ENCODE measurements at regions not wholly inside any gene's neighbourhood (a gene's known extent, or its start where the extent isn't known, plus 50 kb on each side); places are given as distances from the start of the nearest gene placed in this dataset.
"Not testable (repeated sequence)": the region's sequence is repeated elsewhere in the genome, so short reads cannot be mapped to it uniquely, and the experiment has no call there.

DNA sequence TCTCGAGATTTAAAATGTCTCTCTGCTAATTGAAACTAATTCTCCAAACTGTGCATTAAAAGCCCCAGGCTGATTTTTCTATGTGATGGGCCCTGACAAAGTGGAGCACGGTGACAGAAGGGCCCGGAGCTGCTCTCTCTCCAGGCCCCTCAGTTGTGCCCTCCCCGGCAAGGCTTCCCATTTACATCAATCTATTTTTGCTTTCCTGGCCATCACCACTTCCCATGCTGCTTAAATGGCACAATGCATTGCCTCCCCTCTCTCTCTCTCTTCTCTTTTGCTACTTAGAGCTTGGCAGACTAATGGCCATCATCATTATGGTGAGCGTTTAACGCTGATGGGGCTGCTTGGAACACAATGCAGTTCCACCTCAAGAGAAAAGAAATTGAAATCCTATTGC lies 270.7 kb upstream of the DIO3 start:
- DNase-seq (ENCODE audit: insufficient read length) (no peak), FAIRE-seq (no peak)
- no peak for TF ChIP-seq POLR2A (IDR thresholded peaks at IDR 0.05; ENCODE audit: low read depth, low read length)
- TF ChIP-seq POLR2AphosphoS5 (IDR thresholded peaks at IDR 0.05; ENCODE audit: low read depth, low read length), result no peak
- TF ChIP-seq TAF1 (IDR thresholded peaks at IDR 0.05; ENCODE audit: borderline replicate concordance, low read depth, low read length), result no peak

DNA sequence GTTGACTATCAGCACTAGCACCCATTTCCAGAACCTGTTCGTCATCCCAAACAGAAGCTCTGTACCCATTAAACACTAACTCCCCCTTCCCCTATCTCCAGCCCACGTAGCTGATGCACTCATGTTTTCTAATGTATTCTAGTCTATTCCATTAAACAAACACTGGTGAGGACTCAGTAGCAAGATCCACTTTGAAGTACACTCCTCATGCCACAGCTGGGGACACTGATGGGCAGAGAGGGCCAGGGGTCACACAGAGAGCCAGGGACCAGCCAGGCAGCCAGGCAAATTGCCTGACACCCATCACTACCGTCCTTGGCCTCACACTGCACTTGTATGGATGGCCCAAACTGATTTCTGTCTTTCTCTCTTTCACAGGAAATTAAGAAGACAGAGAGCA lies 269.9 kb upstream of the DIO3 start:
- DNase-seq (ENCODE audit: insufficient read length) (no peak), FAIRE-seq (no peak)
- no peak for TF ChIP-seq TAF1 (IDR thresholded peaks at IDR 0.05; ENCODE audit: borderline replicate concordance, low read depth, low read length)
- TF ChIP-seq POLR2AphosphoS5 (IDR thresholded peaks at IDR 0.05; ENCODE audit: low read depth, low read length), result no peak
- no peak for TF ChIP-seq POLR2A (IDR thresholded peaks at IDR 0.05; ENCODE audit: low read depth, low read length)

DNA sequence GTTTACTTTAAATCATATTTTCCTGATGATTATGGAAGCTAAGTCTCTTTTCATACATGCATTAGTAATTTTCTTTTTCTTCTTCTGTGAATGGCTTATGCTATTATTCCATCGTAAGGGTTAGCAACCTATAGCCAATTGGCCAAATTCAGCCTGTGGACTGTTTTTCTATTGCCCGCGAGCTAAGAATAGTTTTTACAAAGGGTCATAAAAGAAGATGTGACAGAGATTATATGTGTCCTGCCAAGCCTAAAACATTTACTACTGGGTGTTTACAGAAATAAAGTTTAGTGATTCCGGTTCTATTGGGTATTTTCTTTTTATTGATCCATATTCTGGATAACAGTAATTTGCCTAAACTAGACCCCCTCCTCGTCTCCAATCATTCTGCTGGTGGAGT lies 268.8 kb upstream of the DIO3 start:
- DNase-seq (ENCODE audit: insufficient read length), result no peak
- FAIRE-seq, result no peak
- TF ChIP-seq POLR2A (IDR thresholded peaks at IDR 0.05; ENCODE audit: low read depth, low read length), result no peak
- TF ChIP-seq POLR2AphosphoS5 (IDR thresholded peaks at IDR 0.05; ENCODE audit: low read depth, low read length), result no peak
- no peak for TF ChIP-seq TAF1 (IDR thresholded peaks at IDR 0.05; ENCODE audit: borderline replicate concordance, low read depth, low read length)

GRCh38 chr14:101293605-101294004 lies 267.7 kb upstream of the DIO3 start:
- DNase-seq (ENCODE audit: insufficient read length), result no peak
- TF ChIP-seq POLR2A (IDR thresholded peaks at IDR 0.05; ENCODE audit: low read depth, low read length) (no peak), POLR2AphosphoS5 (IDR thresholded peaks at IDR 0.05; ENCODE audit: low read depth, low read length) (no peak), TAF1 (IDR thresholded peaks at IDR 0.05; ENCODE audit: borderline replicate concordance, low read depth, low read length) (no peak)
- FAIRE-seq, result no peak

DNA sequence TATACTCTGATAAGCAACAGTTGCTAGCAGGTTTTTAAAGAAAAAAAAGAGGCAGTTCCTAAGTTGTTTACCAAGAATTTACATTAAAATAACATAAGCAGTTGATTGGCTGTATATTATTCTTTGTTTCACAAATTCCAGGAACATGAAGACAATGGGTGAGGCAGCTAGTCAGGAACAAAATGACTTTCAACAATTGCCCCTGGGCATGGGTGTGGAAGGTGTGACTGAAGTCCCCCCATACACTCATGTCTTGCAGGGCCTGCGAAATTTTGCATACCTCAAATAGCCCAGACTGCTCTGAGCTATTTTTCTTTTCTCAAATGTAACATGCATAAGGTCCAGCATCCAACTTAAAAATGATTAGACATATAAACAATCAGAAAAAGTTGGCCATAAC lies 267.2 kb upstream of the DIO3 start:
- TF ChIP-seq POLR2AphosphoS5 (IDR thresholded peaks at IDR 0.05; ENCODE audit: low read depth, low read length) (no peak), POLR2A (IDR thresholded peaks at IDR 0.05; ENCODE audit: low read depth, low read length) (no peak), TAF1 (IDR thresholded peaks at IDR 0.05; ENCODE audit: borderline replicate concordance, low read depth, low read length) (no peak)
- no peak for DNase-seq (ENCODE audit: insufficient read length)
- no peak for FAIRE-seq

DNA sequence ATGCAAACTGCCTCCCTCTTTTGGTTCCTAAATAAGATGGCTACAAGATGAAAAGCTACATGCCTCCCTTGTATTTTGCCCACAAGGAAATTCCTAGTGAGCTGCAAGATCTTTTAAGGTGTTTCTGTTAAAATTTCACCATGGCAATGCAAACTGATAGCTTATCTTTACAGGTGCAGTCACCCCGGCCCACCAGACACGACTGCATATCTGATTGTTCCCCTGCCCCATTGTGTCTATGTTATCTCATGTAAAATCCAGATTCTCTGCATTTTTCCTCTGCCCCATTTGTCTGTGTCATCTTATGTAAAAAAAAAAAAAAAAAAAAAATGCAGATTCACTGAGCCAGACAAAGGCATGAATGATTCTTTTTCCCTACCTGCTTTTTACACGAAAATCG lies 261.5 kb upstream of the DIO3 start:
- FAIRE-seq; DNase-seq (ENCODE audit: insufficient read length): not testable (repeated sequence)

DNA sequence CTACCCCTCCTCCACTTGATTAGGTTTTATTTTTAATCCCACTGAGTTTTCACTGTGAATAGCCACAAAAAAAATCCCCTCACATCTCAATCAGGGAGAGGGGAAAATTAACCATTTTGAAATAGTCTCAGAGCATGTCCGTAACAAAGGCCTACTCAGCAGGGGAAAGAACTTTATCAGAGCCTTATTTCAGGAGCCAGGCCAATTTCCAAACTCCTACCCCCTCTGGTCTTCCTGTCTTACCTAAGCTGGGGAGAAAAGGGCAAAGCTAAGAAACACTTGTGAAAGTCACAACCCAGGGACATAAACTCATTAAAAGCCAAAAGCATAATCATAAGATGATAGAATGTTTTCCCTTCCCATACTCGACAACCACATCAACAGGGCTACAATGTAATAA lies 260.3 kb upstream of the DIO3 start:
- no peak for TF ChIP-seq TAF1 (IDR thresholded peaks at IDR 0.05; ENCODE audit: borderline replicate concordance, low read depth, low read length)
- no peak for TF ChIP-seq POLR2A (IDR thresholded peaks at IDR 0.05; ENCODE audit: low read depth, low read length)
- no peak for TF ChIP-seq POLR2AphosphoS5 (IDR thresholded peaks at IDR 0.05; ENCODE audit: low read depth, low read length)
- DNase-seq (ENCODE audit: insufficient read length), result no peak
- FAIRE-seq, result no peak

GRCh38 chr14:101307162-101307561 lies 254.1 kb upstream of the DIO3 start:
- FAIRE-seq; DNase-seq (ENCODE audit: insufficient read length): not testable (repeated sequence)

DNA sequence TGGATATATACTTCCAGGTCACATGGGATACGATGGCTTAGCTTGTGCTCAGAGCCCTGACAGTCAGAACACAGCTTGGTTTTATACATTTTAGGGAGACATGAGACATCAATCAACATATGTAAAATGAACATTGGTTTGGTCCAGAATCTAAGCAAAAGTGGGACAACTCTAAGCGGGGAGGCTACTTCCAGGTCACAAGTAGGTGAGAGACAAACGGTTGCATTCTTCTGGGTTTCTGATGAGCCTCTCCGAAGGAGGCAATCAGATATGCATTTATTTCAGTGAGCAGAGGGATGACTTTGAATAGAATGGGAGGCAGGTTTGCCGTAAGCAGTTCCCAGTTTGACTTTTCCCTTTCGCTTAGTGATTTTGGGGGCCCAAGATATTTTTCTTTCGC lies 250.1 kb upstream of the DIO3 start:
- not testable (repeated sequence) for FAIRE-seq; DNase-seq (ENCODE audit: insufficient read length)

GRCh38 chr14:101313268-101313667 lies 248.0 kb upstream of the DIO3 start:
- no peak for FAIRE-seq

DNA sequence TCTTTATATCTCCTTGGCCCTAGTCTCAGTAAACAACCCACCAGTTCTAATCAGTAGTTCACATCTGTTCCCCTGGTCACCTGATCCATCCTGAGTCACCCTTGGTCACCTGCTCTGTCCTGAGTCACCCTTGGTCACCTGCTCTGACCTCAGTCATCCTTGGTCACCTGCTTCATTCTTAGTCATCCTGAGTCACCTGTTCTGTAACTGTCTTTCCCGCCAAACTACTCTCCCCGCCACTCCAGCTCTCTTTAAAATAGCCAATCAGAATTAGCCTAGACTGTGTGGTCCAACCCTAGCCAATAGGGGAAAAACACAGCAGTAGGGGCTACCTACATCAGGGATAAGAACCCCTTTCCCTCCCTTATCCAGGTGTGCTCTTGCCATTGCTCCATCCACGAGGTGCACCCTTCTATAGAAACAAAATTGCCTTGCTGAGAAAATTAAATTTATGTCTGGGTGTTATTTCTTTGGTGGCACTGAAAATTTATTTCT lies 245.4 kb upstream of the DIO3 start:
- DNase-seq (ENCODE audit: insufficient read length) (no peak), FAIRE-seq (no peak)
- no peak for TF ChIP-seq POLR2A (IDR thresholded peaks at IDR 0.05; ENCODE audit: low read depth, low read length)
- no peak for TF ChIP-seq TAF1 (IDR thresholded peaks at IDR 0.05; ENCODE audit: borderline replicate concordance, low read depth, low read length)
- TF ChIP-seq POLR2AphosphoS5 (IDR thresholded peaks at IDR 0.05; ENCODE audit: low read depth, low read length), result no peak

More at GRCh38 chr14:101313268-101313667, 248.0 kb upstream of the DIO3 start:
- no peak for DNase-seq (ENCODE audit: insufficient read length)
- TF ChIP-seq POLR2AphosphoS5 (IDR thresholded peaks at IDR 0.05; ENCODE audit: low read depth, low read length), result no peak
- no peak for TF ChIP-seq POLR2A (IDR thresholded peaks at IDR 0.05; ENCODE audit: low read depth, low read length)
- TF ChIP-seq TAF1 (IDR thresholded peaks at IDR 0.05; ENCODE audit: borderline replicate concordance, low read depth, low read length), result no peak

DNA sequence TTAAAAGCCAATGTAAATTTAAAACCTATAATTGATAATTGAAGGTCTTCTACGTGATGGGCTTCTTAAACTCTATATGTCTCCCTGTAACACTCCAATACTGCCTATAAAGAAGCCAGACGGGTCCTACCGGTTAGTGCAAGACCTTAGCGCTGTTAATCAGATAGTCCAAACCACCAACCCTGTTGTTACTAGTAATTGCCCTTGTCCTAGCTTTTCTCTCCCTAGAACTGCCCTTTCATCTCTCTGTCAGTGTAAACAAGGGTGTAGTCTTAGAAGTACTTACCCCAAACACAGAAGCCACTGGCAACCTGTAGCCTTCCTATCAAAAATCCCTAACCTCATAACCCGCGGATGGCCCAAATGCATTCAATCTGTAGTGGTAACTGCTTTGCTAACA lies 243.0 kb upstream of the DIO3 start:
- DNase-seq (ENCODE audit: insufficient read length), result no peak
- TF ChIP-seq POLR2AphosphoS5 (IDR thresholded peaks at IDR 0.05; ENCODE audit: low read depth, low read length) (no peak), POLR2A (IDR thresholded peaks at IDR 0.05; ENCODE audit: low read depth, low read length) (no peak), TAF1 (IDR thresholded peaks at IDR 0.05; ENCODE audit: borderline replicate concordance, low read depth, low read length) (no peak)
- no peak for FAIRE-seq

DNA sequence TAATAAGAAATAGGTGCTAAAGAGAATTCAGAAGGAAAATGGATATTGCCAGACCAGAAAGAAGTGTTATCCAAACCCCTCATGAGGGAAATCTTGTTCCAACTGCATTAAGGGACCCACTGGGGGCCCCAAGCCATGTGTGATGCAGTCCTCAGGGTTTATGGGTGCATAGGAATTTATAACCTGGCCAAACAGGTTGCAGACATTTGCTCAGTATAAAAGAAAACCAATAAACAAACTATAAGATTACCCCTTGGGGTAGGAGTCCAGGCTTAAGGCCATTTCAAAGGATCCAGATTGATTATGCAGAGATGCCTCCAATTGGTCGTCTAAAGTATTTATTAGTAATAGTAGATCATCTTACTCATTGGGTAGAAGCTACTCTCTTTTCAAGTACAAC lies 240.9 kb upstream of the DIO3 start:
- no peak for FAIRE-seq
- TF ChIP-seq TAF1 (IDR thresholded peaks at IDR 0.05; ENCODE audit: borderline replicate concordance, low read depth, low read length), result no peak
- DNase-seq (ENCODE audit: insufficient read length), result no peak

DNA sequence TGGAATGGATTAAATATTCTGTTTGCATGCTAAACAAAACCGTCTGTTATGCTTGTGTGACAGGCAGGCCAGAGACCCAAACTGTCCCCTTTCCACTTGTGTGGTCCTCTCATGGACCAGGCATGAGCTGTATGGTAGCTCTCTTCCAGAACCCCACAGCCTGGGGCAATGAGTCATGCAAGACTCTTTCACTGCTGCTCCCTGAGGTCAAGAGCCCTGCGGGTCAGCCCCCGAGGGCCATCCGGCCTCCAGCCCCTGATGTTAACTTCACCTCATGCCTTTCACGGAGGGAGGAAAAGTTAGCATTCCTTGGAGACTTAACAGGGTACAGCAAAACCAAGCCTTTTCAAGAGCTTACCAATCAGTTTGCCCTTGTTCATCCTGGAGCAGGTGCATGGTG lies 239.1 kb upstream of the DIO3 start:
- DNase-seq (ENCODE audit: insufficient read length) (no peak), FAIRE-seq (no peak)
- no peak for TF ChIP-seq TAF1 (IDR thresholded peaks at IDR 0.05; ENCODE audit: borderline replicate concordance, low read depth, low read length)
- TF ChIP-seq POLR2A (IDR thresholded peaks at IDR 0.05; ENCODE audit: low read depth, low read length), result no peak
- no peak for TF ChIP-seq POLR2AphosphoS5 (IDR thresholded peaks at IDR 0.05; ENCODE audit: low read depth, low read length)

All from GM12892 (cell line).